Ammon's horn (tissue), 1 donor: ENCODE measurements at regions not wholly inside any gene's neighbourhood (a gene's known extent, or its start where the extent isn't known, plus 50 kb on each side); places are given as distances from the start of the nearest gene placed in this dataset.

Experiments used
- DNase-seq: peaks from one replicate; pipeline ENCODE4 v3.0.0-alpha.2; 2016; ENCODE audit warnings: low spot score

DNA sequence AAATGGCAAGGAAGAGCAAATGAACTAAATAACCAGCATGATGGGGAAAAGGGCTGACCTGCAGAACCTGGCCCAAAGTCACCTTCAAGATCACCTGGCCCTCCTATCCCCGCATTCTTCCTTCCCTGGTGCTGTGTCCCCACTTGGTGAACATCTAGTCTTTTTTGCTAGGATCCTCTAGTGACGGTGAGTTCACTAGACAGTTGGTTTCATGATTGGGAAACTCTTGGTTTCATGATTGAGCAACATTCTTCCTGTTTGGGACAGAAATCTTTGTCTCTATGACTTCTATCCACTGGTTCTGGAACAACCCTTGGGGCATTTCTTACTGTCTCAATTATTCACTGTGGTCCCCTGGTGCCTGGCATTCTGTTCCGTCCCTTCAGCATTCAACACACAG is 50.2 kb upstream of the DAB2IP start:
- DNase-seq: peak; percentile 46
